K562 (cell line): ENCODE measurements at regions not wholly inside any gene's neighbourhood (a gene's known extent, or its start where the extent isn't known, plus 50 kb on each side); places are given as distances from the start of the nearest gene placed in this dataset.

Source experiments
- ATAC-seq: fragments of 200-7000 bp; cut with Tn5 transposase; 3 replicates; pipeline ENCODE4 v1.9.1; 2020; ENCODE audit warnings: moderate library complexity
- BruUV-seq: library from RNA; stranded (reverse); fragments of 400-500 nt; replicated peaks from 2 replicates; lab custom pipeline; 2021; lab: Mats Ljungman, UMichigan
- CTCF ChIA-PET: fragments of 300-600 bp; formaldehyde crosslinking; extraction: SDS; loops from one replicate; lab custom pipeline; 2021; ENCODE audit warnings: low intra/inter-chr PET ratio; lab: Yijun Ruan, JAX
- POLR2A ChIA-PET: fragments of 300-600, 350-650 bp; sonication (Branson Sonifier 250); formaldehyde crosslinking; extraction: SDS; loops from one replicate; lab custom pipeline; 2021; ENCODE audit warnings: antibody characterized with exemption, inconsistent platforms; lab: Yijun Ruan, JAX
- DNase-seq, 4 experiments: peaks; one replicate each; pipeline versions ENCODE4 v3.0.0 to v3.0.0-alpha.2; 2011 to 2018; ENCODE audit warnings: low spot score in 3 of 4, mixed read lengths in 3 of 4; ENCODE audit errors: extremely low read depth in 1 of 4
- FAIRE-seq: peaks from 2 replicates; lab custom pipeline; 2011; peaks lifted over from hg19 to GRCh38; lab: Jason Lieb, UNC
- H2AFZ ChIP-seq: 2 replicates; pipeline ENCODE4 v1.6.0; 2011; ENCODE audit warnings: low read depth, low read length, control low read depth, inconsistent platforms
- H3K27ac ChIP-seq: fragments of 200-600 bp; 3 replicates; pipeline ENCODE4 v1.8.0; 2011; ENCODE audit warnings: low read depth, mild to moderate bottlenecking, control low read depth, inconsistent platforms, low read length, moderate library complexity, mixed read lengths; ENCODE audit errors: extremely low read depth
- H3K27me3 ChIP-seq, 2 experiments: fragments of 300-600 bp in 1 of 2; 2 replicates in 1 of 2; 3 replicates in 1 of 2; pipeline versions ENCODE4 v1.6.0 to v1.8.0; 2011; ENCODE audit warnings: inconsistent platforms in 2 of 2, low read length in 2 of 2, mild to moderate bottlenecking in 1 of 2, mixed read lengths in 1 of 2, moderate library complexity in 1 of 2; ENCODE audit not compliant: control insufficient read depth in 2 of 2, insufficient read depth in 2 of 2
- H3K36me3 ChIP-seq: fragments of 300-600 bp; 3 replicates; pipeline ENCODE4 v1.8.0; 2011; ENCODE audit warnings: mild to moderate bottlenecking, low read length, inconsistent platforms; ENCODE audit not compliant: control insufficient read depth, insufficient read depth
- H3K4me1 ChIP-seq, 2 experiments: fragments of 200-600 bp in 1 of 2; replicated peaks in 1 of 2; 2 replicates in 1 of 2; 3 replicates in 1 of 2; pipeline versions ENCODE4 v1.5.1 to v1.8.0; 2011; ENCODE audit warnings: inconsistent platforms in 2 of 2, low read length in 2 of 2, mild to moderate bottlenecking in 1 of 2, mixed read lengths in 1 of 2, moderate library complexity in 1 of 2; ENCODE audit not compliant: control insufficient read depth in 2 of 2, insufficient read depth in 2 of 2
- H3K4me2 ChIP-seq: 2 replicates; pipeline ENCODE4 v1.6.1; 2011; ENCODE audit warnings: low read length, control low read depth, inconsistent platforms, mixed read lengths; ENCODE audit not compliant: insufficient read depth
- H3K4me3 ChIP-seq: fragments of 200-600 bp; sonication (generic), shearing (Covaris generic); 2 replicates; pipeline ENCODE4 v1.5.1; 2016; ENCODE audit warnings: control low read depth, inconsistent platforms
- H3K79me2 ChIP-seq: fragments of 200-600 bp; 3 replicates; pipeline ENCODE4 v1.8.0; 2011; ENCODE audit warnings: low read length, inconsistent platforms; ENCODE audit not compliant: control insufficient read depth, insufficient read depth
- H3K9ac ChIP-seq, 2 experiments: 2 replicates each; pipeline versions ENCODE4 v1.6.0 to v1.6.1; 2011; ENCODE audit warnings: low read depth in 2 of 2, low read length in 2 of 2, control low read depth in 1 of 2, inconsistent platforms in 1 of 2, mild to moderate bottlenecking in 1 of 2, mixed read lengths in 1 of 2; ENCODE audit not compliant: insufficient read depth in 1 of 2
- H3K9me1 ChIP-seq: one replicate; pipeline ENCODE4 v1.6.0; 2011; ENCODE audit warnings: inconsistent platforms, mild to moderate bottlenecking, low read length, moderate library complexity; ENCODE audit not compliant: control insufficient read depth, insufficient read depth
- H3K9me3 ChIP-seq: replicated peaks from 2 replicates; pipeline ENCODE4 v1.5.1; 2011; ENCODE audit warnings: low read depth, low read length, inconsistent platforms; ENCODE audit not compliant: control insufficient read depth, insufficient read depth
- H4K20me1 ChIP-seq: replicated peaks from 2 replicates; pipeline ENCODE4 v1.6.1; 2011; ENCODE audit warnings: low read length, inconsistent platforms, mixed read lengths; ENCODE audit not compliant: control insufficient read depth, insufficient read depth
- BCOR ChIP-seq: fragments of 450-650 bp; IDR thresholded peaks from 2 replicates; pipeline ENCODE4 v1.6.1; 2016
- BHLHE40 ChIP-seq: IDR thresholded peaks from 2 replicates; pipeline ENCODE4 v1.6.1; 2011; ENCODE audit warnings: low read length, improper control_type of control experiment
- CBX5 ChIP-seq: IDR thresholded peaks from 2 replicates; pipeline ENCODE4 v1.6.1; 2014; ENCODE audit warnings: low read depth, borderline replicate concordance
- DACH1 ChIP-seq: fragments of 450-650 bp; IDR thresholded peaks from 2 replicates; pipeline ENCODE4 v1.6.1; 2018; ENCODE audit not compliant: partially characterized antibody
- KDM1A ChIP-seq, 2 experiments: fragments of 450-650 bp; IDR thresholded peaks; 2 replicates each; pipeline ENCODE4 v1.6.1; 2016; ENCODE audit warnings: mild to moderate bottlenecking in 2 of 2
- RBM25 ChIP-seq: fragments of 200-400 bp; formaldehyde crosslinking; IDR thresholded peaks from 2 replicates; pipeline ENCODE4 v1.6.1; 2018; ENCODE audit warnings: low read length, low read depth, moderate library complexity; ENCODE audit not compliant: severe bottlenecking
- REST ChIP-seq, 2 experiments: fragments of 450-650 bp; formaldehyde crosslinking in 1 of 2; IDR thresholded peaks; 2 replicates each; pipeline versions ENCODE4 v1.4.0 to v1.6.1; 2014 to 2020; ENCODE audit warnings: mild to moderate bottlenecking in 2 of 2, borderline replicate concordance in 1 of 2, low read depth in 1 of 2
- SMARCA5 ChIP-seq: fragments of 450-650 bp; IDR thresholded peaks from 2 replicates; pipeline ENCODE4 v1.6.1; 2016
- ZFP30 ChIP-seq: fragments of 250-450 bp; sonication (Bioruptor Pico); IDR thresholded peaks from 2 replicates; pipeline ENCODE4 v1.8.0; 2022; ENCODE audit warnings: moderate library complexity, mild to moderate bottlenecking, inconsistent platforms, borderline replicate concordance
- ZFP36 ChIP-seq: fragments of 150-350 bp; IDR thresholded peaks from 2 replicates; pipeline ENCODE4 v1.6.1; 2018; ENCODE audit warnings: low read length, low read depth; ENCODE audit not compliant: partially characterized antibody
- ZFX ChIP-seq: sonication (generic); formaldehyde crosslinking; IDR thresholded peaks from 2 replicates; pipeline ENCODE4 v1.8.0; 2022; ENCODE audit warnings: mild to moderate bottlenecking, missing genetic modification reagents, moderate library complexity
- WGBS: fragments of 100-300 bp; shearing (Covaris generic); methylation state at CpG from one replicate; pipeline ENCODE4 v1.1.6; 2016; ENCODE audit warnings: low coverage, mixed read lengths; ENCODE audit not compliant: insufficient coverage; ENCODE audit errors: missing lambda C conversion rate; 5-methylcytosine and 5-hydroxymethylcytosine counted together
- in situ Hi-C: fragments of 300-500 bp; cut with MboI; formaldehyde crosslinking; loops from 4 replicates; pipeline ENCODE4 v1.15.0; 2018; ENCODE audit warnings: inconsistent platforms, mixed read lengths
- intact Hi-C: fragments of 100-400 bp; cut with micrococcal nuclease; formaldehyde crosslinking; loops from 2 replicates; pipeline ENCODE4 v1.14.2; 2022
- TF ChIP-seq, protein P1 (sequence below): fragments of 150-350 bp; conservative IDR thresholded peaks from 2 replicates; pipeline ENCODE4 v1.6.1; 2014; ENCODE audit warnings: low read length

GRCh38 chr3:10746684-10747083, 69.3 kb upstream of the SLC6A11 start:
- Histone ChIP-seq H3K27ac (no peak overlapping the region), H3K27me3 (no peaks in the 10 kb centered on the region), H3K36me3 (no peaks in the 10 kb centered on the region), H3K9me3 (no peaks in the 10 kb centered on the region), H3K9ac (no peak overlapping the region), H2AFZ (no peak overlapping the region), H3K79me2 (no peaks in the 10 kb centered on the region), H3K9me1 (no peaks in the 10 kb centered on the region), H3K4me2 (no peak overlapping the region), H3K4me1 (0 out of 5 replicates have a peak, but pooled peaks cover 0 to 3% of the 10 kb centered on the region in 2 experiments), H3K4me3 (no peak overlapping the region), H4K20me1 (no peaks in the 10 kb centered on the region)
- ATAC-seq = no peak
- ChIA-PET POLR2A (no interaction called here), CTCF (no interaction called here)
- FAIRE-seq = no peak
- in situ Hi-C loops (loop anchor here (25.0 kb wide), 1 partner anchor 909 kb away; the partner anchor contains the start of gene RPUSD3), intact Hi-C loops (no loop called here)
- no TSS peak for BruUV-seq
- no peak for DNase-seq
- 2% methylated on average over 2 of the region's 2 CpGs for WGBS
- TF ChIP-seq BCOR (0 out of 2 replicates have a peak, but pooled peaks have one; percentile 34), BHLHE40 (no peak), ZFX (no peak), SMARCA5 (peak; percentile 54; the same call in 1 of the 2 replicates), RBM25 (peak; percentile 90), ZFP30 (no peak), REST (IDR thresholded peaks at IDR 0.05; ENCODE audit: borderline replicate concordance) (no peak), REST (CRISPR knock-in tag; IDR thresholded peaks at IDR 0.05; ENCODE audit: low read depth) (no peak), DACH1 (no peak), ZFP36 (peak; percentile 41), CBX5 (no peak), KDM1A (IDR thresholded peaks at IDR 0.05) (peak in 1 of 2 experiments; percentile 31; a peak in 1 of 4 replicates)
- TF ChIP-seq, protein P1, sequence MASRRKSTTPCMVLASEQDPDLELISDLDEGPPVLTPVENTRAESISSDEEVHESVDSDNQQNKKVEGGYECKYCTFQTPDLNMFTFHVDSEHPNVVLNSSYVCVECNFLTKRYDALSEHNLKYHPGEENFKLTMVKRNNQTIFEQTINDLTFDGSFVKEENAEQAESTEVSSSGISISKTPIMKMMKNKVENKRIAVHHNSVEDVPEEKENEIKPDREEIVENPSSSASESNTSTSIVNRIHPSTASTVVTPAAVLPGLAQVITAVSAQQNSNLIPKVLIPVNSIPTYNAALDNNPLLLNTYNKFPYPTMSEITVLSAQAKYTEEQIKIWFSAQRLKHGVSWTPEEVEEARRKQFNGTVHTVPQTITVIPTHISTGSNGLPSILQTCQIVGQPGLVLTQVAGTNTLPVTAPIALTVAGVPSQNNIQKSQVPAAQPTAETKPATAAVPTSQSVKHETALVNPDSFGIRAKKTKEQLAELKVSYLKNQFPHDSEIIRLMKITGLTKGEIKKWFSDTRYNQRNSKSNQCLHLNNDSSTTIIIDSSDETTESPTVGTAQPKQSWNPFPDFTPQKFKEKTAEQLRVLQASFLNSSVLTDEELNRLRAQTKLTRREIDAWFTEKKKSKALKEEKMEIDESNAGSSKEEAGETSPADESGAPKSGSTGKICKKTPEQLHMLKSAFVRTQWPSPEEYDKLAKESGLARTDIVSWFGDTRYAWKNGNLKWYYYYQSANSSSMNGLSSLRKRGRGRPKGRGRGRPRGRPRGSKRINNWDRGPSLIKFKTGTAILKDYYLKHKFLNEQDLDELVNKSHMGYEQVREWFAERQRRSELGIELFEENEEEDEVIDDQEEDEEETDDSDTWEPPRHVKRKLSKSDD = no peak
